GM23338 (cell line): ENCODE measurements at regions not wholly inside any gene's neighbourhood (a gene's known extent, or its start where the extent isn't known, plus 50 kb on each side); places are given as distances from the start of the nearest gene placed in this dataset.

Source experiments
- ATAC-seq: fragments of 200-7000 bp; cut with Tn5 transposase; 3 replicates; pipeline ENCODE4 v1.9.1; 2020
- DNase-seq: peaks from one replicate; pipeline ENCODE4 v3.0.0-alpha.2; 2015; ENCODE audit warnings: low spot score
- H2AFZ ChIP-seq: fragments of 200-600 bp; sonication (generic); 2 replicates; pipeline ENCODE4 v1.8.0; 2016; ENCODE audit warnings: antibody characterized with exemption, mild to moderate bottlenecking, moderate library complexity
- H3F3A ChIP-seq: fragments of 200-600 bp; sonication (generic); replicated peaks from 2 replicates; pipeline ENCODE4 v1.8.0; 2017; ENCODE audit warnings: antibody characterized with exemption, mixed run types, low read depth
- H3K27ac ChIP-seq: fragments of 200-600 bp; sonication (generic); 2 replicates; pipeline ENCODE4 v1.6.1; 2016; ENCODE audit warnings: low read depth
- H3K27me3 ChIP-seq: fragments of 200-600 bp; sonication (generic); 2 replicates; pipeline ENCODE4 v1.8.0; 2016; ENCODE audit warnings: mild to moderate bottlenecking, mixed run types, moderate library complexity; ENCODE audit not compliant: insufficient read depth
- H3K36me3 ChIP-seq: fragments of 200-600 bp; sonication (generic); 2 replicates; pipeline ENCODE4 v1.8.0; 2016; ENCODE audit warnings: mild to moderate bottlenecking; ENCODE audit not compliant: insufficient read depth
- H3K4me1 ChIP-seq: fragments of 200-600 bp; sonication (generic); 2 replicates; pipeline ENCODE4 v1.8.0; 2016; ENCODE audit warnings: mild to moderate bottlenecking, moderate library complexity; ENCODE audit not compliant: insufficient read depth
- H3K4me2 ChIP-seq: fragments of 200-600 bp; sonication (generic); 2 replicates; pipeline ENCODE4 v1.7.1; 2017; ENCODE audit warnings: mixed run types
- H3K4me3 ChIP-seq: fragments of 200-600 bp; sonication (generic); 2 replicates; pipeline ENCODE4 v1.6.1; 2016; ENCODE audit warnings: mixed run types
- H3K79me2 ChIP-seq: fragments of 200-600 bp; sonication (generic); replicated peaks from 2 replicates; pipeline ENCODE4 v1.8.0; 2017; ENCODE audit warnings: mild to moderate bottlenecking; ENCODE audit not compliant: insufficient read depth
- H3K9me2 ChIP-seq: fragments of 200-600 bp; sonication (generic); 2 replicates; pipeline ENCODE4 v1.8.0; 2017; ENCODE audit not compliant: insufficient read depth
- H4K20me1 ChIP-seq: fragments of 200-600 bp; sonication (generic); replicated peaks from 2 replicates; pipeline ENCODE4 v1.8.0; 2017; ENCODE audit warnings: mild to moderate bottlenecking; ENCODE audit not compliant: insufficient read depth
- H3K27ac Mint-ChIP-seq: 2 replicates; pipeline ENCODE4 v1.8.0; 2020; ENCODE audit warnings: inconsistent platforms, mild to moderate bottlenecking, moderate library complexity, mixed read lengths
- H3K27me3 Mint-ChIP-seq: 3 replicates; pipeline ENCODE4 v1.8.0; 2022; ENCODE audit warnings: low read depth, mild to moderate bottlenecking, moderate library complexity, mixed read lengths, inconsistent platforms; ENCODE audit not compliant: insufficient read depth, poor library complexity
- H3K36me3 Mint-ChIP-seq: 3 replicates; pipeline ENCODE4 v1.8.0; 2021; ENCODE audit warnings: low read depth, mild to moderate bottlenecking, inconsistent platforms, moderate library complexity, mixed read lengths
- H3K4me1 Mint-ChIP-seq: 3 replicates; pipeline ENCODE4 v1.8.0; 2020; ENCODE audit warnings: mild to moderate bottlenecking, inconsistent platforms, mixed read lengths
- H3K4me3 Mint-ChIP-seq: 3 replicates; pipeline ENCODE4 v1.8.0; 2021; ENCODE audit warnings: moderate library complexity, mild to moderate bottlenecking, inconsistent platforms, mixed read lengths
- H3K9me3 Mint-ChIP-seq: 3 replicates; pipeline ENCODE4 v1.8.0; 2020; ENCODE audit warnings: moderate library complexity, mild to moderate bottlenecking, inconsistent platforms, mixed read lengths
- CREB1 ChIP-seq: fragments of 250-450 bp; sonication (Bioruptor Pico); IDR thresholded peaks from 2 replicates; pipeline ENCODE4 v1.5.0; 2020; ENCODE audit warnings: low read depth, mild to moderate bottlenecking, moderate library complexity
- CTCF ChIP-seq, 2 experiments: fragments of 200-600 bp in 1 of 2; sonication (generic) in 1 of 2; conservative IDR thresholded peaks; 2 replicates each; pipeline versions ENCODE4 v1.5.1 to v1.6.1; 2016 to 2017; ENCODE audit warnings: antibody characterized with exemption in 2 of 2, low read depth in 2 of 2, mild to moderate bottlenecking in 2 of 2, moderate library complexity in 1 of 2
- EZH2 ChIP-seq: fragments of 200-600 bp; sonication (generic); IDR thresholded peaks from one replicate; pipeline ENCODE4 v1.8.0; 2017; ENCODE audit warnings: antibody characterized with exemption, mild to moderate bottlenecking, low read depth; ENCODE audit not compliant: unreplicated experiment
- EZH2phosphoT487 ChIP-seq: fragments of 200-600 bp; sonication (generic); IDR thresholded peaks from one replicate; pipeline ENCODE4 v1.8.1; 2018; ENCODE audit warnings: antibody characterized with exemption; ENCODE audit not compliant: unreplicated experiment
- NANOG ChIP-seq: IDR thresholded peaks from 2 replicates; pipeline ENCODE4 v1.6.1; 2016; ENCODE audit warnings: antibody characterized with exemption, borderline replicate concordance
- POLR2AphosphoS5 ChIP-seq: IDR thresholded peaks from 2 replicates; pipeline ENCODE4 v1.6.1; 2016; ENCODE audit warnings: antibody characterized with exemption, low read depth
- REST ChIP-seq: IDR thresholded peaks from one replicate; pipeline ENCODE4 v1.6.1; 2018; ENCODE audit warnings: antibody characterized with exemption; ENCODE audit not compliant: unreplicated experiment
- STAT1 ChIP-seq: IDR thresholded peaks from one replicate; pipeline ENCODE4 v1.6.1; 2016; ENCODE audit warnings: antibody characterized with exemption; ENCODE audit not compliant: unreplicated experiment
- ZNF331 ChIP-seq: fragments of 250-450 bp; sonication (Bioruptor Pico); IDR thresholded peaks from 2 replicates; pipeline ENCODE4 v1.5.0; 2020; ENCODE audit warnings: low read depth, mild to moderate bottlenecking, moderate library complexity
- TF ChIP-seq, protein P1 (sequence below): fragments of 250-450 bp; sonication (Bioruptor Pico); IDR thresholded peaks from 2 replicates; pipeline ENCODE4 v1.5.0; 2020; ENCODE audit warnings: mild to moderate bottlenecking, moderate library complexity

DNA sequence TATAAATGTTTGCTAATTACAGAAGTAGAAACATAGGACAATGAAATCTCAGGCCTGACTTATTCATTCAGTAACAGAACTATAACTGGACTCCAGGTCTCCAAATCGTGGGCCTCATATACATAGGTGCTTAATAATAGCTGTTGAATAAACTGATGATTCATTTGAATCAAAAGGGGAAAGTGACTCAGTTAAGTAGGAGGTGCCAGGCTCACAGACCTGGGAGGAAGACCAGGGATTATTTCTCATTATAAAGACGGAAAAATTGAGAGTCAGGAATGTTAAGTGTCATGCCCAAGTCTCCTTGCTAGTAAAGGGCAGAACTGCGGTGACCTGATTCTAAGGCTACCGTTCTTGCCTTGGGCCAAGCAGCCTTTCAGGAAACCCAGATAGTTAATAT, 131.5 kb downstream of the HS3ST1 start (continued):
- TF ChIP-seq CTCF (conservative IDR thresholded peaks at IDR 0.05; ENCODE audit: low read depth in 2 of 2): no peak
- no peak for TF ChIP-seq NANOG
- no peak for TF ChIP-seq CREB1 (CRISPR knock-in tag)
- no peak for TF ChIP-seq POLR2AphosphoS5
- no peak for TF ChIP-seq EZH2
- no peak for TF ChIP-seq EZH2phosphoT487
- no peak for TF ChIP-seq ZNF331 (CRISPR knock-in tag)
- TF ChIP-seq STAT1: no peak

- Histone ChIP-seq H4K20me1 (no peaks in the 10 kb centered on the region), H3K4me2 (no peak overlapping the region), H3K79me2 (no peaks in the 10 kb centered on the region), H2AFZ (no peak overlapping the region), H3K4me1 (no peaks in the 10 kb centered on the region), H3K27ac (no peak overlapping the region), H3K4me3 (no peak overlapping the region), H3K27me3 (no peaks in the 10 kb centered on the region), H3K9me2 (peaks cover 4% of the 10 kb centered on the region; the same call in 1 of the 2 replicates), H3F3A (no peaks in the 10 kb centered on the region), H3K36me3 (no peaks in the 10 kb centered on the region)
- Mint-ChIP-seq H3K4me3 (no peak overlapping the region), H3K27me3 (peaks cover 3% of the 10 kb centered on the region), H3K4me1 (no peaks in the 10 kb centered on the region), H3K27ac (no peak overlapping the region), H3K9me3 (no peaks in the 10 kb centered on the region), H3K36me3 (no peaks in the 10 kb centered on the region)
- TF ChIP-seq REST (no peak), POLR2AphosphoS5 (no peak), EZH2 (no peak), CREB1 (CRISPR knock-in tag) (no peak), NANOG (no peak)
- TF ChIP-seq, protein P1, sequence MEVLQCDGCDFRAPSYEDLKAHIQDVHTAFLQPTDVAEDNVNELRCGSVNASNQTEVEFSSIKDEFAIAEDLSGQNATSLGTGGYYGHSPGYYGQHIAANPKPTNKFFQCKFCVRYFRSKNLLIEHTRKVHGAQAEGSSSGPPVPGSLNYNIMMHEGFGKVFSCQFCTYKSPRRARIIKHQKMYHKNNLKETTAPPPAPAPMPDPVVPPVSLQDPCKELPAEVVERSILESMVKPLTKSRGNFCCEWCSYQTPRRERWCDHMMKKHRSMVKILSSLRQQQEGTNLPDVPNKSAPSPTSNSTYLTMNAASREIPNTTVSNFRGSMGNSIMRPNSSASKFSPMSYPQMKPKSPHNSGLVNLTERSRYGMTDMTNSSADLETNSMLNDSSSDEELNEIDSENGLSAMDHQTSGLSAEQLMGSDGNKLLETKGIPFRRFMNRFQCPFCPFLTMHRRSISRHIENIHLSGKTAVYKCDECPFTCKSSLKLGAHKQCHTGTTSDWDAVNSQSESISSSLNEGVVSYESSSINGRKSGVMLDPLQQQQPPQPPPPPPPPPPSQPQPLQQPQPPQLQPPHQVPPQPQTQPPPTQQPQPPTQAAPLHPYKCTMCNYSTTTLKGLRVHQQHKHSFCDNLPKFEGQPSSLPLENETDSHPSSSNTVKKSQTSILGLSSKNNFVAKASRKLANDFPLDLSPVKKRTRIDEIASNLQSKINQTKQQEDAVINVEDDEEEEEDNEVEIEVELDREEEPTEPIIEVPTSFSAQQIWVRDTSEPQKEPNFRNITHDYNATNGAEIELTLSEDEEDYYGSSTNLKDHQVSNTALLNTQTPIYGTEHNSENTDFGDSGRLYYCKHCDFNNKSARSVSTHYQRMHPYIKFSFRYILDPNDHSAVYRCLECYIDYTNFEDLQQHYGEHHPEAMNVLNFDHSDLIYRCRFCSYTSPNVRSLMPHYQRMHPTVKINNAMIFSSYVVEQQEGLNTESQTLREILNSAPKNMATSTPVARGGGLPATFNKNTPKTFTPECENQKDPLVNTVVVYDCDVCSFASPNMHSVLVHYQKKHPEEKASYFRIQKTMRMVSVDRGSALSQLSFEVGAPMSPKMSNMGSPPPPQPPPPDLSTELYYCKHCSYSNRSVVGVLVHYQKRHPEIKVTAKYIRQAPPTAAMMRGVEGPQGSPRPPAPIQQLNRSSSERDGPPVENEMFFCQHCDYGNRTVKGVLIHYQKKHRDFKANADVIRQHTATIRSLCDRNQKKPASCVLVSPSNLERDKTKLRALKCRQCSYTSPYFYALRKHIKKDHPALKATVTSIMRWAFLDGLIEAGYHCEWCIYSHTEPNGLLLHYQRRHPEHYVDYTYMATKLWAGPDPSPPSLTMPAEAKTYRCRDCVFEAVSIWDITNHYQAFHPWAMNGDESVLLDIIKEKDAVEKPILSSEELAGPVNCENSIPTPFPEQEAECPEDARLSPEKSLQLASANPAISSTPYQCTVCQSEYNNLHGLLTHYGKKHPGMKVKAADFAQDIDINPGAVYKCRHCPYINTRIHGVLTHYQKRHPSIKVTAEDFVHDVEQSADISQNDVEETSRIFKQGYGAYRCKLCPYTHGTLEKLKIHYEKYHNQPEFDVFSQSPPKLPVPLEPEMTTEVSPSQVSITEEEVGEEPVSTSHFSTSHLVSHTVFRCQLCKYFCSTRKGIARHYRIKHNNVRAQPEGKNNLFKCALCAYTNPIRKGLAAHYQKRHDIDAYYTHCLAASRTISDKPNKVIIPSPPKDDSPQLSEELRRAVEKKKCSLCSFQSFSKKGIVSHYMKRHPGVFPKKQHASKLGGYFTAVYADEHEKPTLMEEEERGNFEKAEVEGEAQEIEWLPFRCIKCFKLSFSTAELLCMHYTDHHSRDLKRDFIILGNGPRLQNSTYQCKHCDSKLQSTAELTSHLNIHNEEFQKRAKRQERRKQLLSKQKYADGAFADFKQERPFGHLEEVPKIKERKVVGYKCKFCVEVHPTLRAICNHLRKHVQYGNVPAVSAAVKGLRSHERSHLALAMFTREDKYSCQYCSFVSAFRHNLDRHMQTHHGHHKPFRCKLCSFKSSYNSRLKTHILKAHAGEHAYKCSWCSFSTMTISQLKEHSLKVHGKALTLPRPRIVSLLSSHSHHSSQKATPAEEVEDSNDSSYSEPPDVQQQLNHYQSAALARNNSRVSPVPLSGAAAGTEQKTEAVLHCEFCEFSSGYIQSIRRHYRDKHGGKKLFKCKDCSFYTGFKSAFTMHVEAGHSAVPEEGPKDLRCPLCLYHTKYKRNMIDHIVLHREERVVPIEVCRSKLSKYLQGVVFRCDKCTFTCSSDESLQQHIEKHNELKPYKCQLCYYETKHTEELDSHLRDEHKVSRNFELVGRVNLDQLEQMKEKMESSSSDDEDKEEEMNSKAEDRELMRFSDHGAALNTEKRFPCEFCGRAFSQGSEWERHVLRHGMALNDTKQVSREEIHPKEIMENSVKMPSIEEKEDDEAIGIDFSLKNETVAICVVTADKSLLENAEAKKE: no peak
- DNase-seq (no peak), ATAC-seq (no peak)
Measured at GRCh38 chr4:11293866-11294265, 134.8 kb downstream of the HS3ST1 start.
